ENCODE measurements at regions not wholly inside any gene's neighbourhood (a gene's known extent, or its start where the extent isn't known, plus 50 kb on each side); places are given as distances from the start of the nearest gene placed in this dataset.
A peak's percentile ranks its signal among the peaks of the same experiment; 100 is the strongest.

- no peak for TF ChIP-seq CTCF (conservative IDR thresholded peaks at IDR 0.05)
- H3K27ac ChIP-seq = no peak overlapping the region
These were observed 209.8 kb upstream of the ATP11B start for GRCh38 chr3:182583545-182583944.

GRCh38 chr3:182585532-182586150, 207.7 kb upstream of the ATP11B start:
- no peak for TF ChIP-seq CTCF (conservative IDR thresholded peaks at IDR 0.05)
- H3K27ac ChIP-seq = no peak overlapping the region

GRCh38 chr3:182592747-182593146, 200.6 kb upstream of the ATP11B start:
- TF ChIP-seq CTCF (conservative IDR thresholded peaks at IDR 0.05) = no peak
- no peak overlapping the region for H3K27ac ChIP-seq

DNA sequence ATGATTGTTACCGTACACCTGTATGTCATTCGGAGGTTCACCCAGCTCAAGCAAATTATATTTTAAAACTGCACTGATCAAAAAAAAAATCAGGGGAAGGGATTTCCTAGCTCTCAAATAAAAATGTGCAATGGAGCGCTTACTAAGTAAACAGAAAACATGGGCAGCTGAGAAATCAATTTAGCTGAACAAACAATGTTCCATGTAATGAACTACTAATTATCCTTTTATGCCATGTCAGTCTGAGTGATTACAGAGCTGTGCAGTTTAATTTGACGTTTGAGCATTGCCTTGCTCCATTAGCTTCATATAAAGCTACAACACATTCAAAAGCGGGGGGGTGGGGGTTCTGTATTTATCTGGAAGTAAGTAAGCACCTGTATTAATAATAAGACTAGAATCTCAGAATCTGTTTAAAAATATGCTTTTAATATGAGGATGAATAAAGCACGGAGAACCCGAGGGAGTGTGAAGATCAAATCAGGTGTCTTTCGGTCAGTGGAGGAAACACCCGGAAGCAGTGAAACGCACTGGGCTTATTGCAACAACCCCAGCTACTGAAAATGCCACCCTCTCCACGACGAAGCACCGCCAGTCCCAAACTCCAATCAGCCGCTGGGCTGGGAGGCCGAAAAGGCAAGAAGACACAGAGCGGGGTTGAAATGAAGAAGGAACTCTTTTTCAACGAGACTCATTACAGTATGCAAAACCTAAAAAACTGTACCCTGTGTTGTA, 196.5 kb upstream of the ATP11B start:
- H3K27ac ChIP-seq = peak overlapping the region; percentile 67
- TF ChIP-seq CTCF (conservative IDR thresholded peaks at IDR 0.05) = no peak

DNA sequence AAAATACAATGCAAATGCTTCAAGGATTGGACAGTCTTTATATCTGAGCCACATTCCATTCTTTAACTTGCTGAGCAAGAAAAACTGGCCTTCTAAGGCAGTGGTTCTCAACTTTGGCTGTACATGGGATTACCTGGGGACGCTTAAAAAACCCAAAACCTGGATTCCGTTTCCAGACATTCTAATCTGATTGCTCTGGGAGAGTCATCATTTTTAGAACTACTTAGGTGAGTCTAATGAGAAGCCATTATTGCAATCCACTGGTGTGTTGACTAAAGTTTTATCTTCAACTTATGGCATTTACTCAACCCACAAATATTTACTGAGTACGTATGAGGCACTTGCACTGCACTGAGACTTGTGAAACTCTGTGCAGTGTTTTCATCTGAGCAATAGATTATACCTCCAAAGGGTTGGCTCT, 195.7 kb upstream of the ATP11B start:
- peak overlapping the region; percentile 67 for H3K27ac ChIP-seq
- TF ChIP-seq CTCF (conservative IDR thresholded peaks at IDR 0.05) = no peak

- no peak overlapping the region for H3K27ac ChIP-seq
- TF ChIP-seq CTCF (conservative IDR thresholded peaks at IDR 0.05) = no peak
These were observed 191.7 kb upstream of the ATP11B start for GRCh38 chr3:182601597-182601996.

DNA sequence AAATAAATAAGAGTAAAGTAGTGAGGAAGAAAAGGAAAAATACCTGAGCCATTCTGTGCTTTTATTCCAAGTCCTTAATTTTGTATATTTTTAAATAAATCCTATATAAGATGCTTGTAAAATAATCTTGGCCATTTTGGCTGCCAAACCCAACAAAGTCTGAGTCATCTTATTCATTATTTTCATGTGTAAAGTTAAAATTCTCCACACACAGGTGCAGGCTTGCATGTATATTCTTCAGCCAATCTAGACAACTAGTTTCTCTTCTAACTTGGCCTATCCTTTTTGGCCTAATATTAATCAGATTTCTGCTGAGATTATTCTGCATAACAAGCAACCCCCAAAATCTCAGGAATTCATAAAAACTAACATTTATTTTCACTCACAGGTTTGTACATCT, 189.8 kb upstream of the ATP11B start:
- peak overlapping the region; percentile 84; the same call in 1 of the 2 replicates for H3K27ac ChIP-seq
- TF ChIP-seq CTCF (conservative IDR thresholded peaks at IDR 0.05) = no peak

Data from VCaP (cell line).